Astrocyte of the spinal cord (primary cell): ENCODE measurements at regions not wholly inside any gene's neighbourhood (a gene's known extent, or its start where the extent isn't known, plus 50 kb on each side); places are given as distances from the start of the nearest gene placed in this dataset.

ENCODE experiments used
- DNase-seq: peaks from one replicate; pipeline ENCODE4 v3.0.0; 2011; ENCODE audit warnings: low read depth, low spot score
- H3K4me3 ChIP-seq: 2 replicates; pipeline ENCODE4 v1.5.1; 2011; ENCODE audit warnings: low read depth, mild to moderate bottlenecking, low read length, moderate library complexity
- in situ Hi-C: cut with HindIII; loops from 2 replicates; pipeline ENCODE4 v1.10.0; 2017; ENCODE audit warnings: low sequenced_read_pairs
- TF ChIP-seq, protein P1 (sequence below): IDR thresholded peaks from 2 replicates; pipeline ENCODE4 v1.5.1; 2012; ENCODE audit warnings: low read depth, mild to moderate bottlenecking, low read length, inconsistent platforms

DNA sequence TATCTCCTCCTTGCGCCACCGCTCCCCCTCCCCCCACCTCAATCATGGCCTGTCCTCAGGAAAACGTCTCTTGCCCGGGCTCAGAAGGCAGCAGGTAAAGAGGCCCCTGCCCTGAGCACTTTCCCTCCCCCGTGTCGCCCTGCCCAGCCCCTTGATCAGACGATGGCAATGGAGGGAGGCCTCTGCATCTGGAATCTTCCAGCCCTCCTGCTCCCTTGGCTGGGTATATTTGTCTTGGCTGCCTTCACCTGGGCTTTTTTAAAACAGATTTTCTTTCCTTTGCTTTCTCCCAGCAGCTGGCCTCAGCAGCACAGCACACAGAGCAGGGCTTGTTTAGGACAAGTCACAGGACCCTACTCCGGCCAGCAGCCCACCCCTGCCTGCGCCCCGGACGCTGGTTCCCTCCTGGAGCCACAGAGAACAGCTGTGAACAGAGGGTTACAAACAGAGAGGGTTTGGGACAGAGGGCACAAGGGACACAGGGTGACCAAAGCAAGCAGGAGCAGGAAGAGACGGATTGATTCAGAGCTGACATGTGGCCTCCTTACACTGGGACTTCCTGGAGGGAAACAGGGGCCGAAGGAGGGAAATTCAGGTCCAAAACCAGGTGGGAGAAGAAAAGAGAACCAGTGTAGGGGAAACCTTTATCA is 78.7 kb downstream of the ISG20 start:
- in situ Hi-C loops: no loop called here
- H3K4me3 ChIP-seq: no peak overlapping the region
- TF ChIP-seq, protein P1, sequence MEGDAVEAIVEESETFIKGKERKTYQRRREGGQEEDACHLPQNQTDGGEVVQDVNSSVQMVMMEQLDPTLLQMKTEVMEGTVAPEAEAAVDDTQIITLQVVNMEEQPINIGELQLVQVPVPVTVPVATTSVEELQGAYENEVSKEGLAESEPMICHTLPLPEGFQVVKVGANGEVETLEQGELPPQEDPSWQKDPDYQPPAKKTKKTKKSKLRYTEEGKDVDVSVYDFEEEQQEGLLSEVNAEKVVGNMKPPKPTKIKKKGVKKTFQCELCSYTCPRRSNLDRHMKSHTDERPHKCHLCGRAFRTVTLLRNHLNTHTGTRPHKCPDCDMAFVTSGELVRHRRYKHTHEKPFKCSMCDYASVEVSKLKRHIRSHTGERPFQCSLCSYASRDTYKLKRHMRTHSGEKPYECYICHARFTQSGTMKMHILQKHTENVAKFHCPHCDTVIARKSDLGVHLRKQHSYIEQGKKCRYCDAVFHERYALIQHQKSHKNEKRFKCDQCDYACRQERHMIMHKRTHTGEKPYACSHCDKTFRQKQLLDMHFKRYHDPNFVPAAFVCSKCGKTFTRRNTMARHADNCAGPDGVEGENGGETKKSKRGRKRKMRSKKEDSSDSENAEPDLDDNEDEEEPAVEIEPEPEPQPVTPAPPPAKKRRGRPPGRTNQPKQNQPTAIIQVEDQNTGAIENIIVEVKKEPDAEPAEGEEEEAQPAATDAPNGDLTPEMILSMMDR: no peak
- DNase-seq: no peak

GRCh38 chr15:88718731-88719130 is 79.9 kb downstream of the ISG20 start:
- DNase-seq: no peak
- H3K4me3 ChIP-seq: no peak overlapping the region
- TF ChIP-seq, protein P1: no peak
- in situ Hi-C loops: no loop called here

- no peak overlapping the region for H3K4me3 ChIP-seq
- no peak for DNase-seq
- in situ Hi-C loops: no loop called here
- TF ChIP-seq, protein P1: no peak
These were observed 80.8 kb downstream of the ISG20 start for GRCh38 chr15:88719654-88720053.

DNA sequence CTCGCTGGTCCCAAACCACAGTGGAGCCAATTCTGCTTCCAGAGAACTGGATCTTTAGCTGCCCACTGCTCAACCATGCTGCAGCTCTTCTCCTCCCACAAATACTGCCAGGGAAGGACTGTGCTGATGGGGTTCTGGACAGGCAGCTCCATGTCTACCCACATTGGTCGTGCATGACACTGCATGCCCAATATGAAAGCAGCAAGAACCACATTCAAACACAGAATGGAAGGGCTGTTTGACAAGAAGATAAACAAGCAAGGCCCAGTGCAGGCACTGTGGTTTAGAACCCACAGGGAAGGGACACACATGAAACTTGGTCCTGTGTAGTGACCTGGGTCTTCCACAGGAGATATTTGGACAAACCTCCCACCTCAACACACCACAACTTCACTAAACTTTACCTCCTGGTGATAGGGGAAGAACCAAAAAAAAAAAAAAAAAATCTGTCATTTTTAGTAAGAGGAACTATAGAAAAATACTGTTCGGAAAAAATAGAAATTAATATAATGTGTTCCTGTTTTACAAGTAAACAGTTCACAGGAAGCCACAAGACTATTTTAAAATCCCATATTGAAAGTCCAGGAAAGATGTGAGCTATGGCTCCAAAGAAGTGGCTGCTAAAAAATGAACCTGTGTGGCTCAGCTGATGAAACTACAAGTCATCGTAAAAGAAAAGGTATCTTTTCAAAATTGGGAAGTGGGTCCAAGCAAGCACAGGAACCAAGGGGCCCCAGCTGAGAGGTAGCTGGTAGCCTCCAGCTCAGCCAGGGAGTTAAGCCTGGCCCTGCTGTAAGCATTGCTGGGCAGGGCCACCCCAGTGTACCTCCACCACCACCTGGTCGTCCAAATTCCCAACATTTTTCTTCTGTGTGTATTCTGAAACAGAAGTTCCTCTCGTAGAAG is 77.7 kb upstream of the ACAN start:
- in situ Hi-C loops: no loop called here
- H3K4me3 ChIP-seq: no peak overlapping the region
- no peak for DNase-seq
- TF ChIP-seq, protein P1: no peak

GRCh38 chr15:88727439-88727838 is 75.8 kb upstream of the ACAN start:
- DNase-seq: no peak
- H3K4me3 ChIP-seq: no peak overlapping the region
- in situ Hi-C loops: no loop called here
- TF ChIP-seq, protein P1: no peak

DNA sequence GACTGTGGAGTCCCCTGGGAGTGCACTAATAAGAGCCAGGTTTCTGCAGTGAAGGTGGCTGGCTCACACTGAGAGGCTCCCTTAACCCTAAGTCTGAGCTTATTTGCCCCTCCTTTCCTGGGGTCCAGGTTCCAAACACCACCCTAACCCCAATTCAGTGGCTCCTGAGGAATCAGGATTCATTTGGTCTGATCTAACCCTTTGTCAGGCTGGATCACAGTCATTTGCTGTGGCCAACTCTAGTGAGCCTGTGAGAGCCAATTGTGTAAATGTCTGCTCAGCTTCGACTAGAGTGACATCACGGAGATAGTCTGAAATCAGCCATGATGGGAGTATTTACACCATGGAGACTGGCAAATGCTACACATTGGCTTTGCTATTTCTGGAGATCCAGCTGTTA is 73.7 kb upstream of the ACAN start:
- TF ChIP-seq, protein P1: no peak
- no peak for DNase-seq
- H3K4me3 ChIP-seq: no peak overlapping the region
- in situ Hi-C loops: no loop called here
